ENCODE measurements at regions not wholly inside any gene's neighbourhood (a gene's known extent, or its start where the extent isn't known, plus 50 kb on each side); places are given as distances from the start of the nearest gene placed in this dataset.

DNA sequence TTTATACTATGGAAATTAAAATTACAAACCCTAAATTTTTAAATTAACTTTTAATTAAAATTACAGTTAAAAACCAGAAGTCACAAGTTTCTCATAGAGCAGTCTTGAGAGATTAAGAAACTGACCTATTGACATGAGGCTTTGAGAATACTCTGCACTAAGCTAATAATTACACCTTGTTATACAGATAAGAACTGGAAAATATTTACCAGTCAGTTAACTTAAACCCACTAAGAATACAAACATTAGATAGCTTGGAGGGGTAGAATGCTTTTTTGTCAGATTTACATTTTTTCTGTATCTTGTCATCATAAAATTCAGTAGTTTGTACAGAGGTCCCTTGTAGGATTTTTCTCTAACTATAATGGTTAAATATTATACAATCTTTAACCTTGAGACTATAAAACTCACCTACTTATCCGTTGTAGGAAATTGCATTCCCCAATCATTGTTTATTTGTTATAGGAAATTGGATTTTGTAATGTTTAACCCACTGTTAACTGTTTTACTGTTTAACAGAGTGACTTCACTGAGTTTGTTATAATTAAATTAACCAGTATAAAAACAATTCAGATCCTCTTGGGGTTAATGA lies 219.7 kb upstream of the PKDCC start:
- Histone ChIP-seq H3K4me1 (ENCODE audit: insufficient read depth, low read length) (no peaks in the 10 kb centered on the region), H3K36me3 (ENCODE audit: insufficient read depth, low read length) (no peaks in the 10 kb centered on the region), H3K9me3 (ENCODE audit: control insufficient read depth, insufficient read depth, low read length) (no peaks in the 10 kb centered on the region), H3K9ac (ENCODE audit: low read depth, low read length) (no peak overlapping the region)

DNA sequence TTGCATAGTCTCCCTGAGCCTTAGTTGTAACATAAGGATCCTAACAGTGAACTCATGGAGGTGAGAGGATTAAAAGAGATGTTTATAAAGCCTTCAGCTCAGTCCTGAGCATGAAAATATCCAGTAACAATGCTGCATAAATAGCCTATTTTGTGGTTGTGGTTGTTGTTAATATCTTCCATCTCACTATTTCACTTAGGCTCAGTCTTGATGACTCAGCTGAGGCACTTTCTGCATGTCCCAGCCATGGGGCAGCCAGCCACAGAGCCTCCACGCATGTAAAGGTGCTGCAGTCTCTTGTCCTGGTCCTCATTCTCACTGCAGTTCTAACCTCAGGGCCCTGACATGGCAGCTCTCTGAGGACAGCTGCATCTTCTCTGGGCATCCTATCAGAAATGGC lies 218.8 kb upstream of the PKDCC start:
- Histone ChIP-seq H3K4me1 (ENCODE audit: insufficient read depth, low read length) (no peaks in the 10 kb centered on the region), H3K9me3 (ENCODE audit: control insufficient read depth, insufficient read depth, low read length) (no peaks in the 10 kb centered on the region), H3K36me3 (ENCODE audit: insufficient read depth, low read length) (no peaks in the 10 kb centered on the region), H3K9ac (ENCODE audit: low read depth, low read length) (no peak overlapping the region)

DNA sequence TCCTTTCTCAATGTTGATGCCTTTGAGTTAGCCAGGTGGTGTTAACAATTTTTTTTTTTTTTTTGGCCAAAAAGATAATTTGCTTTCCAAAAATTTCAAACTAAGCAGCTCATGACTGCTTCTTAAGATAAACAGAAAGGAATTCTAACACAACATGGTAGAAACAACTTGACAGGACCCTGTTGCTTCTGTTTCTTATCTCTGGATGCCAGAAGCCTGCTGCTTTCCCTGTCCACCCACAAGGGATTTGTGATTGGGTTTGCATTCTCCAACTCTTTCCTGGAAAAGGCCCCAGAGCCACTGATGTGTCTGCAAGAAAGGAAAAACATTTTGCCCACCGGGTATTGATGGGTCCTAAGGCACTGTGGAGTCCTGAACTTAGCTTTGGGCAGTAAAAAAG lies 217.2 kb upstream of the PKDCC start:
- Histone ChIP-seq H3K36me3 (ENCODE audit: insufficient read depth, low read length) (no peaks in the 10 kb centered on the region), H3K9ac (ENCODE audit: low read depth, low read length) (no peak overlapping the region), H3K4me1 (ENCODE audit: insufficient read depth, low read length) (no peaks in the 10 kb centered on the region), H3K9me3 (ENCODE audit: control insufficient read depth, insufficient read depth, low read length) (no peaks in the 10 kb centered on the region)

- H3K4me1 ChIP-seq (ENCODE audit: insufficient read depth, low read length), result no peaks in the 10 kb centered on the region
- H3K9me3 ChIP-seq (ENCODE audit: control insufficient read depth, insufficient read depth, low read length), result no peaks in the 10 kb centered on the region
- no peaks in the 10 kb centered on the region for H3K36me3 ChIP-seq (ENCODE audit: insufficient read depth, low read length)
- H3K9ac ChIP-seq (ENCODE audit: low read depth, low read length), result no peak overlapping the region
Observed at GRCh38 chr2:41832218-41832617, 215.6 kb upstream of the PKDCC start.

DNA sequence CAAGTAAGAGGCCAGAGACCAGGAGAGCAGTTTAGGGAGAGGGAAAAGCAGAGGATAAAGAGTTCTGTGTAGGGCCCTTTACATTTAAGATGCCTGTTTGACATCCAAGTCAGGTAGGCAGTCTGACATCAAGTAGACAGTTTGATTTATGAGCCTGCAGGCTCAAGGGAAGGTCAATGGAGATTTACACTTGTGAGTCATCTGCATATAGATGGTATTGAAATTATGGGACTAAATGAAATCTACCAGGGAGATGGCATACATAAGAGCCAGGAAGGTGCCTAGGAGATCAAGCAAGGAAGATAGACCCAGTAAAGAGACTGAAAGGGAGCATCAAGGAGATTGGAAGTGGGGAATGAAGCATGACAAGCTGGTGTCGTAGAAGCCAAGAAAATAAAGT lies 212.4 kb upstream of the PKDCC start:
- H3K36me3 ChIP-seq (ENCODE audit: insufficient read depth, low read length), result no peaks in the 10 kb centered on the region
- no peaks in the 10 kb centered on the region for H3K9me3 ChIP-seq (ENCODE audit: control insufficient read depth, insufficient read depth, low read length)

GRCh38 chr2:41836948-41837347 lies 210.9 kb upstream of the PKDCC start:
- Histone ChIP-seq H3K36me3 (ENCODE audit: insufficient read depth, low read length) (no peaks in the 10 kb centered on the region), H3K9me3 (ENCODE audit: control insufficient read depth, insufficient read depth, low read length) (no peaks in the 10 kb centered on the region), H3K4me1 (ENCODE audit: insufficient read depth, low read length) (no peaks in the 10 kb centered on the region), H3K9ac (ENCODE audit: low read depth, low read length) (no peak overlapping the region)

More for the DNA sequence above, 212.4 kb upstream of the PKDCC start:
- H3K4me1 ChIP-seq (ENCODE audit: insufficient read depth, low read length), result no peaks in the 10 kb centered on the region
- H3K9ac ChIP-seq (ENCODE audit: low read depth, low read length), result no peak overlapping the region

GRCh38 chr2:41837610-41838009 lies 210.2 kb upstream of the PKDCC start:
- no peaks in the 10 kb centered on the region for H3K9me3 ChIP-seq (ENCODE audit: control insufficient read depth, insufficient read depth, low read length)
- no peaks in the 10 kb centered on the region for H3K4me1 ChIP-seq (ENCODE audit: insufficient read depth, low read length)
- H3K36me3 ChIP-seq (ENCODE audit: insufficient read depth, low read length), result no peaks in the 10 kb centered on the region
- H3K9ac ChIP-seq (ENCODE audit: low read depth, low read length), result no peak overlapping the region

DNA sequence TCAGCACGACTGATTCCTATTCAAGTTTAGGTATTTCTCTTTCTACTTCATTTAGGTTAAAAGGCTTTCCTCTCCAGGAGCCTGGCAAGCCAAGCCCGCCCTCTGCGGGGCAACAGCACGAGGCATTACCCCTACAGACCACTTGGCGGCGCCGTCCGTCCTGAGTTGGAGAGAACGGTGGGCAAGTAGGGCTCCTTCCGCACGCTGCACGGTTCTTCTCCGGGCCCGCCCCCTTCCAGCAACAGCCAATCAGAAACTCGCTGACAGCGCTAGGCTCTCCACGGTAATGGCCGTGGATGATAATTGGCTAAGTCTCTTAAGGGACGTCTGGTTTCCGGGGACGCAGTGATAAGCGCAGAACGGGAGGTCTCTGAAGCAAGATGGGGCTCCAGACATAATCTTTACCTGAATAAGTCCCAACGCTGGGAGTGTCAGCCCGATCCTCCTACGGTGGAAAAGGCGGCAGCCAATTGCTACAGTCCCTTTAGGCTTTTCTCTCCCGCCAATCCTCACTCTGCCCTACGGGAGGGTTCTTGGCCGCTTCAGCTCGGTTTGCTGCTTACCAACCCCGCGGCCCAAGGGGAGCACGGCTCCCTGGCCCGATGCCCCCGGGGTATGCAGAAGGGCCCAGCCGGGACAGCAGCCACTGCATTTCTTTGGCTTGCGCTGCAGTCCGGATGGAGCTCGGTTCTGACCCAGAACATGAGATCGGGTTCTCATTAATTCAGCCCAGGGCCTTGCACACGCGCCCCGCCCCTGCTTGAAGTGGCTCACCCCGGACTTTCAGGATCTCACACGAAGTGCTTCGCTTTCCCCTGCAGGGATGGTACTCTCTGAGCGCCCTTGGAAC lies 206.9 kb upstream of the PKDCC start:
- Histone ChIP-seq H3K9ac (ENCODE audit: low read depth, low read length) (peak overlapping the region; percentile 85), H3K36me3 (ENCODE audit: insufficient read depth, low read length) (no peaks in the 10 kb centered on the region), H3K4me1 (ENCODE audit: insufficient read depth, low read length) (no peaks in the 10 kb centered on the region), H3K9me3 (ENCODE audit: control insufficient read depth, insufficient read depth, low read length) (no peaks in the 10 kb centered on the region)

DNA sequence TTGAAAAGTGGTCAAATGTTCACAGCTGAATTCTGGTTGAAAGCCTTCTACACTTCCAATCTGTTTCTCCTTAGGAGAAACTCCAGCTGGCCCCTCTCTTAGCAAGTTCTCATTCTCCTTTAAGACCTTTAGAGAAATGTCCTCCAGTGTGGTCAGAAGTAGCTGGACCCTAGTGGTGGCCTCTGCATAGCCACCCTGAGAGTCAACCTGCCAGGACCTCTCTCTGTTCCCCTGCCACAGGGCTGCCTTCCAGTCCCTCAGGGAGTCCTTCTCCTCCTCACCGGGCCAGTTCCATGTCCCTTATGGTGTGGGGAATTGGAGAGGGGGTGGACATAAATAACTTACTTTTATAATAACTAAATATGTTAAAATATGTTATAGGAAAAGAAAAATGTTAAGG lies 200.9 kb upstream of the PKDCC start:
- no peak overlapping the region for H3K9ac ChIP-seq (ENCODE audit: low read depth, low read length)
- H3K36me3 ChIP-seq (ENCODE audit: insufficient read depth, low read length), result no peaks in the 10 kb centered on the region
- H3K9me3 ChIP-seq (ENCODE audit: control insufficient read depth, insufficient read depth, low read length), result no peaks in the 10 kb centered on the region
- no peaks in the 10 kb centered on the region for H3K4me1 ChIP-seq (ENCODE audit: insufficient read depth, low read length)

DNA sequence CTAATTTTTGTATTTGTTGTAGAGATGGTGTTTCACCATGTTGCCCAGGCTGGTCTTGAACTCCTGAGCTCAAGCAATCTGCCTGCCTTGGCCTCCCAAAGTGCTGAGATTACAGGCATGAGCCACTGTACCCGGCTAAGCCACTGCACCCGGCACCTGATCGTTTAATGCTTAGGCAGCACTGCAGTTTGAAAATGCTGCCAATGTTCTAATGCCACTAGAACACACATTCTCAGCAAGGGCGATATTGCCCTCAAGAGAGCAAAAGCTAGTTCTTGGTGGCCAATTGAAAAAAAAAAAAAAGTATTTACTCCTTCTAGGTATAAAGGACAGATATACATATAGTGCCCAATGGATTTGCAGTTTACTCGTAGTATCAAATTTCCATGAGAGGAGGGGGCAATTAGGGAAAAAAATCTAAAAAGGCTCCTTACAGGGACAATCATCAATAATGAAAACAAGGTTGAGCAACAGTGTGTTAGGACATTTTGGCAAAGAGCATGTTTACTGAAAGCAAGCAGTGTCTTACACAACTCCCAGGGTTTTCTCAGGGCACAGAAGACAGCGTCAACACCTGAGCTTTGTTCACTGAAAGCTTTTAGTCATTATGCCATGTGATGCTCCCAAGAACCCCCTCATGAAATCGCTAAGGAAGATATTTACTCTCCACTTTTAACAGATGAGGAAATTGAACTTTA lies 199.9 kb upstream of the PKDCC start:
- Histone ChIP-seq H3K9ac (ENCODE audit: low read depth, low read length) (no peak overlapping the region), H3K4me1 (ENCODE audit: insufficient read depth, low read length) (no peaks in the 10 kb centered on the region), H3K36me3 (ENCODE audit: insufficient read depth, low read length) (no peaks in the 10 kb centered on the region), H3K9me3 (ENCODE audit: control insufficient read depth, insufficient read depth, low read length) (no peaks in the 10 kb centered on the region)

GRCh38 chr2:41851554-41851953 lies 196.3 kb upstream of the PKDCC start:
- H3K9me3 ChIP-seq (ENCODE audit: control insufficient read depth, insufficient read depth, low read length), result no peaks in the 10 kb centered on the region
- no peak overlapping the region for H3K9ac ChIP-seq (ENCODE audit: low read depth, low read length)
- H3K4me1 ChIP-seq (ENCODE audit: insufficient read depth, low read length), result no peaks in the 10 kb centered on the region
- H3K36me3 ChIP-seq (ENCODE audit: insufficient read depth, low read length), result no peaks in the 10 kb centered on the region

DNA sequence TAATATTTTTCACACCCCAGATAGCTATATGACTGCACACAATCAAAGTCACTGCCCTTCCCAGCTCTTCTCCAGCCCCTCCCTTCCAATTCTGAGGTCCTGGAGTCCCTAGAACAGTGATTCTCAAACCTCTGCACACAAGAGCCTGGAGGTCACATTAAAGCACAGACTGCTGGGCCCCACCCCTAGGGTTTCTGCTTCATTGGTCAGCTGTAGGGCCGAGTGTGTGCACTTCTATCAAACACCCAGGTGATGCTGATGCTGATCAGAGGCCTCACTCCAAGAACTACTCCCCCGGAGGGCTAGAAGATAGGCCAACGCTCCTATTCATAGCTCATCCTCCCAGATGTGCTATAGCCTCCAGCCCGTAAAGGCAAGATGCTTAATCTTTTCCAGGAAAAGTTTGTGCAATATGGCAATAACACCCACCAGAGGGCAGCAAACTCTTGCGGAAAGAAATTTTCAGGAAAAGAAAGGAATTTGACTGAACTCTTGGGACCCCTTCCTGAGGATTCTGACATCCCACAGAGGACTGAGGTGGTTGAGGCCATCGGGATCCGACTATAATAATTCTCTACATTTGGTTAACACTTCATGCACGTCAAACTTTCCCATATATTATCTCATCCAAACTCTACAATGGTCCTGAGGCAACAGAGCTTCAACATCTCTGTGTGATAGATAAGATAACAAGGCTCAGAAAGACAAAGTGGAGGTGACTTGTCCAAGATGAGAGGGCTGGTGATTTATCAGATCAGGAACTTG lies 194.2 kb upstream of the PKDCC start:
- no peaks in the 10 kb centered on the region for H3K9me3 ChIP-seq (ENCODE audit: control insufficient read depth, insufficient read depth, low read length)
- H3K4me1 ChIP-seq (ENCODE audit: insufficient read depth, low read length), result no peaks in the 10 kb centered on the region
- no peaks in the 10 kb centered on the region; the same call in 1 of the 2 replicates for H3K36me3 ChIP-seq (ENCODE audit: insufficient read depth, low read length)
- H3K9ac ChIP-seq (ENCODE audit: low read depth, low read length), result no peak overlapping the region

DNA sequence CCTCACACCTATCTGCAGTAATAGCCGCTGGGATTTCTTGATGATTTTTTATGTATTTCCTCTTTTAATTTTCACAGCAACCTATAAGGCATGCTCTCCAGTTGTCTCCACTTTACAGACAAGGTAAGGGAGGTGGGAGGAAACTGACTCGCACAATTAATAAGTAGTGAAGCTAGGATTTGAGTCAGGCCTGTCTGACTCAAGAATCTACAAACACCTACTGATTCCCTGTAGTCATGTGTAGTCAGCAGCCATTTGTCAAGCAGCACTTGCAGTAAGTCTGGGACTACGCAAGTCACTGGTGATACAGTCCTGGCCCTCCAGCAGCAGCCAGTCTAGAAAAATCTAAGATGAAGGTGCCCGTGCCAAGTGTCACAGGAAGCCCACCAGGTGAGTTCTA lies 193.6 kb upstream of the PKDCC start:
- Histone ChIP-seq H3K36me3 (ENCODE audit: insufficient read depth, low read length) (no peaks in the 10 kb centered on the region; the same call in 1 of the 2 replicates), H3K4me1 (ENCODE audit: insufficient read depth, low read length) (no peaks in the 10 kb centered on the region), H3K9me3 (ENCODE audit: control insufficient read depth, insufficient read depth, low read length) (no peaks in the 10 kb centered on the region), H3K9ac (ENCODE audit: low read depth, low read length) (no peak overlapping the region)

- H3K9me3 ChIP-seq (ENCODE audit: control insufficient read depth, insufficient read depth, low read length), result no peaks in the 10 kb centered on the region
- no peaks in the 10 kb centered on the region for H3K4me1 ChIP-seq (ENCODE audit: insufficient read depth, low read length)
- no peak overlapping the region for H3K9ac ChIP-seq (ENCODE audit: low read depth, low read length)
- H3K36me3 ChIP-seq (ENCODE audit: insufficient read depth, low read length), result no peaks in the 10 kb centered on the region; the same call in 1 of the 2 replicates
Observed at GRCh38 chr2:41856946-41857345, 190.9 kb upstream of the PKDCC start.

Data from ES-I3 (cell line).